Fibroblast of the aortic adventitia (primary cell): ENCODE measurements at regions not wholly inside any gene's neighbourhood (a gene's known extent, or its start where the extent isn't known, plus 50 kb on each side); places are given as distances from the start of the nearest gene placed in this dataset.

Experiments
- DNase-seq: peaks from one replicate; pipeline ENCODE4 v3.0.0-alpha.2; 2010; ENCODE audit warnings: low read depth
- H3K4me3 ChIP-seq: 2 replicates; pipeline ENCODE4 v1.5.1; 2011; ENCODE audit warnings: low read depth, mild to moderate bottlenecking, control low read depth, low read length, moderate library complexity
- CTCF ChIP-seq: IDR thresholded peaks from 2 replicates; pipeline ENCODE4 v1.5.1; 2011; ENCODE audit warnings: mild to moderate bottlenecking, low read length, control low read depth, inconsistent platforms; ENCODE audit not compliant: insufficient read depth

- no peak for DNase-seq
- H3K4me3 ChIP-seq, result no peak overlapping the region
- TF ChIP-seq CTCF, result no peak
Observed at GRCh38 chr6:66937180-66937579, 1230.2 kb upstream of the EYS start.

GRCh38 chr6:66935612-66936011, 1228.6 kb upstream of the EYS start:
- no peak for TF ChIP-seq CTCF
- DNase-seq, result no peak

GRCh38 chr6:66931787-66932186, 1224.8 kb upstream of the EYS start:
- DNase-seq, result no peak
- no peak overlapping the region for H3K4me3 ChIP-seq
- TF ChIP-seq CTCF, result no peak

More at GRCh38 chr6:66935612-66936011, 1228.6 kb upstream of the EYS start:
- H3K4me3 ChIP-seq, result no peak overlapping the region

- TF ChIP-seq CTCF, result no peak
- H3K4me3 ChIP-seq, result no peak overlapping the region
- peak; percentile 41 for DNase-seq
Observed at GRCh38 chr6:66930559-66931290, 1223.7 kb upstream of the EYS start.

- DNase-seq, result peak; percentile 49
- TF ChIP-seq CTCF, result peak; percentile 12
- no peak overlapping the region for H3K4me3 ChIP-seq
Observed at GRCh38 chr6:66926060-66926459, 1219.0 kb upstream of the EYS start.

GRCh38 chr6:66913657-66914056, 1206.6 kb upstream of the EYS start:
- no peak for TF ChIP-seq CTCF
- H3K4me3 ChIP-seq, result no peak overlapping the region

GRCh38 chr6:66902457-66902856, 1195.4 kb upstream of the EYS start:
- TF ChIP-seq CTCF, result no peak
- DNase-seq, result no peak
- no peak overlapping the region for H3K4me3 ChIP-seq

More at GRCh38 chr6:66913657-66914056, 1206.6 kb upstream of the EYS start:
- DNase-seq, result no peak
